ENCODE measurements at regions not wholly inside any gene's neighbourhood (a gene's known extent, or its start where the extent isn't known, plus 50 kb on each side); places are given as distances from the start of the nearest gene placed in this dataset.

DNA sequence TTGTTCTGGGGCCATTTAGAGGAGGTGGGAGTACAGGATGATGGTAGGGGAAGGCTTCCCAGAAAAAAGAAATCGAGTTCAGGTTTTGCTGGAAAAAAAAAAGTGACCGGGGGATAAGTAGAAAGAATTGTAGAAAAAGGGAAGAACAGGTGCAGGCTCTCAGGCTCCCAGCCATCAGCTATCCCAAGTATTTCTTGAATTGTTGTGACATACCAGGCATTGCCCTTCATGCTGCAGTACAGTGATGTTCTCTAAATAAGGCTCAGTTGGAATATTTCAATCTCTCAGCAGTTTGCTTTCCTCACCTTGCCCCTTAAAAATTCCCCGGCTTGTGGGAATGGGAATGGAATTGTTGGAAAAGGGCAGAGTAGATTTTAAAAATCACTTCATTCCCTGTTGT, 82.5 kb upstream of the RGMA start:
- no peak for DNase-seq (ENCODE audit: low read depth)

DNA sequence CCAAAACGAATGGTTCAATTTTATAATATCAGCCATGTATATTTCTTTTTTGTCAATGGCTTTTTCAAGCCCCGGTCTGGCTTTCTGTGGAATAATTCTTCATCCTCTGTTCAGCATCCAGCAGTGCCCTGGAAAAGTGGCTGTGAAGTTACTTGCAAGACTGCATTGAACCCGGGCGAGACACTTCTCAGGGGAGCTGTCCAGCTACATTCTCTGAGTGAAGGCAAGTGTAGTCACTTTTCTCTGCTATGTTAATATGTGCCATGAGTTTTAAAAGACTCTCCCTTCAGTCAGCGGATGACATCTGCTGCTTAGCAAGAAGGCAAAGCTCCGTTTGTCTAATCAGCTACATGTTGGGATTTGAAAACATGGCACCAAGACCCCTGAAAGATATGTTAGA, 81.3 kb upstream of the RGMA start:
- no peak for DNase-seq (ENCODE audit: low read depth)

DNA sequence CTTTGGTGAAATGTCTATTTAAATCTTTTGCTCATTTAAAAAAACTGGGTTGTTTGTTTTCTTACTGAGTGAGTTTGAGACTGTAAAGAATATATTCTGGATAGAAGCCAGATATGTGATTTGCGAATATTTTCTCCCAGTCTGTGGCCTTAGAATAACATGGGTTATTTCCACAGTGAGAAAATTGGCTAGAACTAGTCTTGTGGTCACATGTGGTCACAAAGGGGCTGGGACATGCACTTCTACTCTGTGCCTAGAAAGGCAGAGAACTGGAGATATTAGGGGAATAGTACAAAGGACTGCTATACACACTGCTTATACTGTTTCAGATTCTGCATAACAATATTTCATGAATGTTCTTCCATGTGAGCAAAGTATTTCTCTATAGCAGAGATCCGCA, 79.9 kb upstream of the RGMA start:
- DNase-seq (ENCODE audit: low read depth), result no peak

DNA sequence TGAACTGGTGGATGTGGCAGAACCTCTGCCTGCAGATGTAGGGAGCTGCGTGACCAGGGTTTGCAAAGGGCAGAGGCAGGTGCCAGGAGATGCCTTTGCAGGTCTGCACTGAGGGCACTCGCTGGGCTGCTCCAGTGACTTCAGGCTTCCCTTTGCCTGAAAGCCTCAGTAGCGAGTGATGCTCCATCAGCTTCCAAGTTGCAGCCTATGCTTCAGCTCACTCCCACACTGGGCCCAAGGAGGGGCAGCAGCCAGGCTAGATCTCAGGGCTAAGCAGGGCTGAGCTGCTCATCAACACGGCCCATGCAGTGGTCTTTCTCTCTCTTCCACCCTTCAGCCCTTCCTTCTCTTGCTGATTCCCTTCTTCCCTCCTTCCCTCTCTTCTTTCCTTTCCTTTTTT, 78.3 kb upstream of the RGMA start:
- no peak for DNase-seq (ENCODE audit: low read depth)

DNA sequence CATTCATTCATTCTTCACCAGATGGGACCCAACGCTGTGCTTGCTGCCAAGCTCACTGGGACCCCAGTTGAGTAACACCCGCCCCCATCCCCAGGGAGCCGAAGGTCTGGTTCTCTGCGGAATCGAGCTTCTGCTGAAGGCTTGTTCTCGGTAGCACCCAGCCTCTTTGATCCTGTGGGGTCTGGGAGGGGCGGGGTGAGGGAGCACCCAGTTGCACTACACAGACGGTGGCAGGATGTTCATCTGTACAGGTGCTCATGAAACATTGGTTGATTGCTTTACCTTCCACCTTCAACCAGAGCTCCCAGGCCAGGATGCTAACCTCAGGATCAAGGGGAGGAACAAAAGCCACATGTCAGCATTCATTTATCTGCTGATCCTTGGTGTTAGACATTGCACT, 77.7 kb upstream of the RGMA start:
- no peak for DNase-seq (ENCODE audit: low read depth)

DNA sequence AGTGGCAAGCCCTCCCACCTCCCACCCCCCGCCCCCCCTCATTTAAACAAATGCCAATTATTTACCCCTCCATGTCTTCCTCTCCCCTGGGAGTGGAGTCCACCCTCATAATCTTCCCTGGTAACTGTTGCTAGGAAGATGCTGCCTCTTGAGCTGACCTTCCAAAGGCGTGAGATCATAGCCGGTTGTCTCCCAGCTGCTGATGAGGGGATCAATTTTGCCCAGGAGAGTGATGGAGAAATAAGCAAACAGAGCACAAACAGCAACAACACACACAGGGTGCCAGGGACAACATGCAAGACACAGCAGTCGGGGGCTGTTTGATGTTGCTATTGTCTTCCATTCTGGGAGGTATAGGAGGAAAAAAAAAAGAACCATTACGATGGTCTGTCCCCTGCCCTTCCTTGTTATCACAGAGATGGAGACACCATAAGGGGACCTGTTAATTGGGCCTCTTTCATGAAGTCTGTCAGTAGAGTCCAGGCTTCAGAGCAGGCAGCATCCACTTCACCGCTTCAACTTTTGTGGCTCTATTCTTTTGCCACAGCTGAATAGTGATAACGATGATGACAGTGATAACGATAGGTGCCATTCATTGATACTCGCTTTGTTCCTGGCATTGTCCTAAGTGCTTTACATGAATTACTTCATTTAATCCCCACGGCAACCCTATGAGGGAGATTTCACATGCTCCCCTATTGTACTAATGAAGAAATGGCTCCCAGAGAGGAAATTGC, 76.9 kb upstream of the RGMA start:
- DNase-seq (ENCODE audit: low read depth), result no peak

DNA sequence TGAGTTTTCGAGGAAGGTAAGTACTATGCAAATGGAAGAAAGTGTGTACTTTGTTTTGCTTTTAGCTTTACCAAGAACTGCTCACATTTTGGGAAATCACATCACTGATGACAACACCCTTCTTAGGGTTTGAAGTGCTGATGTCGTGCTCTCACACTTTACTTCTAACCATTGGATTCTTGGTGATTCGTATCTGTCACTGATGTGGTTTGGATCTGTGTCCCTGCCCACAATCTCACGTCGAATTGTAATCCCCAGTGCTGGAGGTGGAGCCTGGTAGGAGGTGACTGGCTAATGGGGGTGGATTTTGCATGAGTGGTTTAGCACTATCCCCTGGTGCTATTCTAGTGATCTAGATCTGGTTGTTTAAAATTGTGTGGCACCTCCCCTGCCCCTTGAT, 75.4 kb upstream of the RGMA start:
- no peak for DNase-seq (ENCODE audit: low read depth)

DNA sequence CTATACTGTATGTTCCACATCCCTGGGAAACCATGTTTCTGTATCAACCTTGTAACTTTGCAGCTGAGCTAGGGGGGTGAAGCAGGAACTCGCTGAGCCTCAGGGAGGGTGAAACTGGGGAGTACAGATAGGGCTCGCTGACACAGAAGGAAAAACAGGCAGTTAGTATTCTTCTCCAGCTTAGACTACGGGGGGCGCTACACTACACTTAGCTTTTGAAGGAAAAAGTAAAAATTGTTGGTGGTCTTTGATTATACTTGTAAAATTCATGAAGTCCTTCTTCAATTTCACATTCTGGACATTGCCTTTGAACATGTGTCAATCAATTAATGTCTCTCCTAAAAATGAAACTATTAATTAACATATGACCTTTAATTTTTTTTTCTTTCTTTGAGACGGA, 73.5 kb upstream of the RGMA start:
- no peak for DNase-seq (ENCODE audit: low read depth)

DNA sequence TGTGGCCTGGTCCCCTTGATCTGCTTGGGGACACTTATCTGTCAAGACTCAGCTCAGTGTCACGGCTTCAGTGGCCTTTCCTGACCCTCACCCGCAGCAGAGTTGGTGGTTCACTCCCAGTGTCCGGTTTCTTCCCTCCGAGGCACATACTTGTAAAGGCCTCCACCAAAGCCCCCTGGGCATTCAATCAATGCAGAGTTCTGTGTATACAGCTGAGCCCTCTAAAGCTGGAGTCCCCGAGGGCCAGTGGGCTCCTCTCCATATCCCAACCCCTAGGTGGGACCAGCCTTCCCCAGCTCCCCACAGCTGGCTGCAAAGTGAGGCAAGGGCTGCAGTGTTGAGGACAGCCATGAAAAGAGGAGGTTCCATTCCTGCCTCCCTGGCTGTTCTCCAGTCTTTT, 70.9 kb upstream of the RGMA start:
- DNase-seq (ENCODE audit: low read depth), result no peak

DNA sequence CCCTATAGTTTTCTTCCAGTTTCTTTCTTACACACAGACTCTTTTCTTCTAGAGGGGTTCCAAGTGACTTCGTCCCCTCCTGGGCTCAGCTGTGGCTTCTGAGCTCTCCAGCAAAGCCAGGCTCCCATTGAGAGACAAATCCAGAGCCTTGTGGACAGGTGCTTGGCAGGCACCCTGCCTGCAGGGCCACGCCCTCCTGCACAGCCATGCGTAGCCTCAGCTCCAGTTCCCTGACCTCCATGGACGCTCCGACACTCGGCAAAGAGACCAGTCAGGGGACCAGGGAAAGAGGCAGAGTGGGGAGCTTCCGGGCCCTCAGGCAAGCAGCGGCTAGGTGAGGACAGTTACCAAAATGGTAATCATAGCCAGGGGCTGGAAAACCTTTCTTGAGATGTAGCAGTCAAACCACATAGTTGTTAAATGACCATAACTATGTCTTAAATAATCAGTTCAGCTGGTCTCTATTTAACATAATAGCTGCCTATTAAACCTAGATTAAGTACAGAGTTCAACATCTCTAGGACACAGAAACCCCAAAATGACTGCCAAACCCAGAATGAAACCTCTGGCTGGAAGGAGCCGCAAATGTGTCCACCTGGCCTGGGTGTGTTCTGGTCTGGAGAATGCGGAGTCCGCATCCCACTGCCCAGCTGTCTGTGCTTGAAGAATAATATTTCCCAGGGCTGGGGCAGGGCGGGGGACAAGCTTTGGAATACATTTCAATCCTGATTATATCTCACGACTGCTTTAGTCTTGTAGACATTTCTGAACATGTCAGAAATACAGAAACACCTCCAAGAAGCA, 69.3 kb upstream of the RGMA start:
- no peak for DNase-seq (ENCODE audit: low read depth)

DNA sequence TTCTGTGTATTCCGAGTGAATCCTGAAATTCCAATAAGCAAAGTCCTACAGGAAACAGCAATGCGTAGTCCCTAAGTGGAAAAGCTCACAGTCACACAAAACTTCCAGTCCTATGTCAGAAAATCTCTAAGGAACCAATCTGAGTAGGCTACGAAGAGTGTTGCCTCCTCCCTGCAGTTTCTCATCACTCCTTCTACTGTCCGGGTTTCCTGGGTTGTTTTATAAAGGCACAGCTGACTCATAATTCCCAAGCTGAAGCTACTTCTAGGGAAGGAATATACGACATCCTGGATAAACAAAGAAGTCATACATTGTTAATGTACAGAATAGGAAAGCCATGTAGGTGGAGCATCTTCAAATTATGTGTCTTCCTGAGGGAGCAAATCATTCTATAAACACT, 65.7 kb upstream of the RGMA start:
- no peak for DNase-seq (ENCODE audit: low read depth)

DNA sequence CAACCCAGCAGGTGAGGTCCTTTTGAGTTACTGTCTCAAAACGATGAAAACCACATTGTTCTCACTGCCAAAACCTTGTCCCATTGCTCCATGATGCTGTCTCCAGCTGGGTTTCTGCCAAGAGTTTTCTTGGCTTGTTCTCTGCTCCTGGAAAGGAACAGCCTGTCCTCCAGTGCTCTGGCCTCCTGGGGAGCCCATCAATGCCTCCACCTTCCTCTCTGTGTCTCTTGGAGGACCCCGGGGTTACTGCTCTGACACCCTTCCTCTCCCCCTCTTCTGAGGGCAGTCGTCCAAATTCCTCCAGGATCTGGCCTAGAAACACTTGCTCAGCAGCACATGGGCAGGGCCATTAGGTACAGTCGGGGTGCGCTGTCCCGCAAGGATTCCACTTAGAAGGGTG, 63.9 kb upstream of the RGMA start:
- DNase-seq (ENCODE audit: low read depth), result no peak

DNA sequence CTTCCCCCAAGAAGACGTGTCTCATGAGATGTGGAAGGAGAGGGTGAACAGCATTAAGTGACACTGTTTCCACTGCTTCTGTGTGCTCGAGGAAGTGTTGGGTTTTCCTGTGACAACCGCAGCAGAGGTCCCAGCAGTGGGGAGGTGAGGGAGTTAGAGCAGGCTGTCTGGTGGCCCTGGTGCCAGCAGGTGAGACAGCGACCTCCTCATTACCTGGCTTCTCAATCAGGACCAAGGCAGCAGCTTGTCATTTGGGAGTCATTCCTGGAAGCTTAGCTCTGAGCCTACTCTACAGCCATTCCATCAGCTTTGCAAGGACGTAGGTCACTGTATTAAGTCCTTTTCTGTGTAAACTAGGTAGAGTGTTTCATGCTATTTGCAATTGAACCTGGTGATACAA, 63.3 kb upstream of the RGMA start:
- no peak for DNase-seq (ENCODE audit: low read depth)

DNA sequence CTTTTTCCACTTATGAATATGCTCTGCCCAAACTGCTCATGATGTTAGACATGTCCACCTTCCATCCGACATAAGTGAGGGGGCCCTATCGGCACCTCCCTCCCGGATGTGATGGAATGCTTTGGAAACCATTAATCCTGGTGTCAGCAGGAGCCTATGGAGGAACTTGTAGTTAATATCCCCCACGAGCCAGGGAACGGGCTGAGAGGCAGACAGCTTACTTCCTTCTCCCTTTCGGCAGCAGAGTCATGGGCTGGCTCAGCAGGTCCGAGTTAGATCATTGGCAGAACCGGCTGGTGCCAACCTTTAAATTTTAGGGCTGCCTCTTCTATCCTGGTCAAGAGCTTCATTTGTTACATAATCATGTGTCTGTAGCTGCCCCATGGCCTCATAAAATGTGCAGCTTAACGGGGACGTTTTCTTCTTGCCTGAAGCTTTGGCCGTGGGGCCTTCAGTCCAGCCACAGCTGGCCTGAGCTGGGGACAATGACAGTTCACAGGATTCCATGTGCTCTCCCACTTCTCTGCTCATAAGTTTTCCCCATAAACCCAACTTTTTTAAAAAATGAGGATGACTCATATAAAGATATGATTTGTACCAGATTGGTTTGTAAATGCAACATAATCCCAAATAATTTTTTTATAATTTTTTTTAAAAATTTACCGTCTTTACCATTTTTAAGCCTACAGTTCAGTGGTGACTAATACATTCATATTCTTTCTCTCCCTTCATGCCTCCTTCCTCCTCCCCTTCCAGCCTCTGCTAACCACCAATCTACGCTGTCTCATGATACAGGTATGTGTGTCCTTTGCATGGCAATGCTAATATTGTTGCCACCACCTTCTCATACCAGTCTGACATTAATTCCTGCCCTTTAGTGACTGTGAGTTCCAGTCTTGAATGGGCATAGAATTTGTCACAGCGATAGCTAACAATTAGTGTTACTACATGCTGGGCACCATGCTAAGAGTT, 62.2 kb upstream of the RGMA start:
- no peak for DNase-seq (ENCODE audit: low read depth)

DNA sequence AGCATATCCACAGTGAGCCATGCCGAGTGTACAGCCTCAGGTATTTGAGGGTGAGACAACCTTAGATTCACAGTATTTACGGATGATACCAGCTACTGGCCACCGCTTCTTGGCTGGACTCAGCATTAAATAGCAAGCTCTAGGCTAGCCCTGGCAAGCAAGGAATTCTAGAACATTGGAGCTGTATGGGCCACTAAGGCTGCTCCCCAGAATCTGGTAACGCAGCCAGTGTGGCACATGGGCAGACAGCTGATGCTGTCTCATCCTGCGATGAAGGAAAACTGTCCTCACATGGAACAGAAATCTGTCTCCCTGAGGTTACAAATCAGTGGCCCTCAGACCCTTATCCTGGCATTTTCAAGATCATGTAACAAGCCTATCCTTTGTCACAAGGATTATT, 57.6 kb upstream of the RGMA start:
- DNase-seq (ENCODE audit: low read depth), result no peak

DNA sequence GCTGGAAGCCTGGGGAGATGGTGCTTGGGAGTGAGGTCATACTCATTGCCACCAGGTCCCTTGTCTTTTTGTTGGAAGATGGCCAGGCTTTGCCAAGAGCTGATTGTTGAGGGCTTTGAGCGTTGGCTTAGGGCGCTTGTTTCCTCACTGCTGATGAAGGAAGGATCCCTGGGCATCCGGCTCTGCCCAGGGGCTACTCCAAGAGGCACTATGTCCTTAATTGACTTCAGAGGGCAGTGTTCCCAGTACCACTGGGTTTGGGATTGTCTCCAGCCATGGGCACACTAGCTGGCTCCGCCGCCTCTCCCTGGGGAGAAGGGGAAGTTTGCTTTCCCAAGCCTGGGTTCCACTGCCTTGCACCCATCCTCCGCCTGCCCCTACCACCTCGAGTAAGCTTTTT, 57.2 kb upstream of the RGMA start:
- no peak for DNase-seq (ENCODE audit: low read depth)

DNA sequence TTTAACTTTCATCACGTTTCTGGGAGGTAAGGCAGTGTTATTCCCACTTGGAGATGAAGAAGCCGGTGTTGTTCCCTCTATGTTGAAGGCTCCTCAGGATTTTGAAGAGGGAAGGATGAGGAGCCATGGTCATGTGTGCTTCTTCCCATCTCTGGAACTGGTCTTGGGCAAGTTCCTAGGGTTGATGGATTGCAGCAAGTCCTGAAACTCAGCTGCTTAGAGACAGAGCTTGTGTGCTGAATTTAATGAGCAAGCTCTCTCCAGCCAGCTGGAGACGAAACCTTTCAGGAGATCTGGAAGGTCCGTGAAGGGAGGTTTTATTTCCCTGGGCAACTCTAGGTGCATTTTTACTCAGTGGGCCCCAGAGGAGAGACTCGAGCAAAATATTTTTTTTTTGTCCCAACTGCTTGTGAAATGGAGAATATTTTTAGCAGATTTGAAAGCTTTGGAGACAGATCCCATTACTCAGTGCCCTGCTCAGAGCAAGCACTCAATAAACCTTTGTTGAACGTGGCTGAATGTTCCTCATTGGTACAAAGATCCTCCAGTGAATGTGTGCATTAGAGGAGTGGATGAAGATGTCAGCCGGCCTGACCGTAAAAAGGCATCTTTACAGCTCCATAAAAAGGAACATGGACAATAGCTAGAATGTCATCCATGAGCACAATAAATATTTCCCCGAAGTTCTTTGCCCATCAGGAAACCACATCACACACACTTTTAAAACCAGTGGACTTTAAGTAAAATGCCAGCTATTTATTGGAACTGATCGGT, 55.6 kb upstream of the RGMA start:
- DNase-seq (ENCODE audit: low read depth), result no peak

DNA sequence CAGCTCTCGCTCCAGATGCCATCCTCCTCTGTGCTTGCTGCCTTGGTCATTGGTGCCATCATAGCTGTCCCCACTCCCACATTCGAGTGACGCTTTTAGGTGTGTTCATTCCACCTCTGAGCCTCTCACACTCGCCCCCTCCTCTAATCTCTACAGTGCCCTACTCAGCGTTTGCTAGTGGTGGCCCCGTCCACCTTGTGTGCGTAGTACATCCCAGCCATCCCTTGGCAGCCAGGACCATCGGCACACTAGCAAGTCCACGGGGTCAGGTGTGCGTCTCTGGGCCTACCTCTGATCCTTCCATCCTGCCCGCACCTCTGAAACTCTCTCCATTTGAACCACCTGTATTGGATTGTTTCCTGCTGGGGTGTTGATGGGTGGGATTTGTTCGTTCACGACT, 54.2 kb upstream of the RGMA start:
- no peak for DNase-seq (ENCODE audit: low read depth)

DNA sequence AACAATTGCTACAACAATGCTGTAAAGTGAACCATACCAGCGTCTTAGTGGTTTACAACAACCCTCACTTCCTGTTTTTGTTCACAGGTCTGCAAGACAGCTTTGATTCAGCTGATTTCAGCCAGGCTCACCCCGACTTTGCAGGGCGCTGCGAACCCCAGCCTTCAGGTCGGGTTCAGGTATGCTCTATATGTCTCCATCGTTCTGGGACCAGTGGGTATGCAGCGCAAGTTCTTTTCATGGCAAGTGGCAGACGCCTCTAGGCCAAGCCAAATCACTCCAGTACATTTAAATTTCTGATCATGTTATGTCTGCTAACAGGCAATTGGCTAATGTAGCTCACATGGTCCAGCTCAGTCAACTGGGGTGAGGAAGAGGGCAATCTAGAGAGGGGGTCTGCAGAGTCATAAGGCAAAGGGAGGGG, 52.4 kb upstream of the RGMA start:
- no peak for DNase-seq (ENCODE audit: low read depth)

DNA sequence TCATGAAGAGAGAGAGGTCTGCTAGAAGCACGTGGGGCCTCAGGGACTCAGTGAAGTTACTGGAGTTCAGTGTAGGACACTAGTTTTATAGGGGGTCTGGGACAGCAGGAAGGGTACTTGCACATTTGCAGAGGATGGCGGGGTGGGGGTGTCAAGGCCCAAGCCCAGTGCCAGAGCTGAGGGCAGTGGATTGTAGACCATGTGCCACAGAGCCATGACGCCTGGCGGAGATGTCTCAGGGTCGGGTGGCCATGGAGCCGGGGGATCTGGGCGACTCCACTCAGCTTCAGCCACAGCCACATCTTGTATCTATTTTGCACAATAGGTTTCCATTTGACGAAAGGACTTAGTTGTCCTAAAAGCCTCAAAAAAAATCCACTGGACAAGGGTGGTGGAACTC, 50.4 kb upstream of the RGMA start:
- DNase-seq (ENCODE audit: low read depth), result no peak

DNA sequence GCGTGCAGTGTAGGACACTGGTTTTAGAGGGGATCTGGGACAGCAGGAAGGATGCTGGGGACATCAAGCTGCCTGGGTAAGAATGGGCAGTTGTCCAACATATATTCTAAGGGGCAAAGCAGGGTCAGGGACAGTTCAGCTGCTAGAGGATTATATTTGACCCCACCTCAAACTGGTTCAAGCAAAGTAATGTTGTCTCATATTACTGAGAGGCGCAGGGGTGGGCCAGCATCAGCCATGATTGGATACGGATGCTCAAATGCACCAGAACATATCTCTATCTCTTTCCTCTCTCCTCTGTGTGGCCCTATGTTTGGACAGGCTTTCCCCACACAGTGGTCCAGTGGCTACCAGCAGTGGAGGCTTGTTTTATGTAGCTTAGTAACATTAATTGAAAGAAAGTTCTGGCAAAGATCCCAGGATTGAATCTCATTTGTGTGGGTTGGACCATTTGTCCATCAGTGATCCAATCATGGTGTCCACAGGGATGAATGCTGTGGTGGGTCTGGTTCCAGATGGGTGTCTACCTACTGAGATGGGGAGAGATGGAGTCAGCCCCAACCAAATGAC, 49.8 kb upstream of the RGMA start:
- no peak for DNase-seq (ENCODE audit: low read depth)

All from LHCN-M2 (cell line).